ENCODE measurements at regions not wholly inside any gene's neighbourhood (a gene's known extent, or its start where the extent isn't known, plus 50 kb on each side); places are given as distances from the start of the nearest gene placed in this dataset.
A peak's percentile ranks its signal among the peaks of the same experiment; 100 is the strongest.

- no peak for DNase-seq
Measured at GRCh38 chrX:46447384-46447783, 97.8 kb downstream of the ZNF674 start.

- peak; percentile 78 for DNase-seq
Measured at GRCh38 chrX:46446727-46447378, 98.4 kb downstream of the ZNF674 start.

GRCh38 chrX:46444011-46444410 lies 101.2 kb downstream of the ZNF674 start:
- no peak for DNase-seq

GRCh38 chrX:46436744-46437143 lies 108.5 kb downstream of the ZNF674 start:
- DNase-seq, result no peak

- no peak for DNase-seq
Measured at GRCh38 chrX:46433892-46434291, 111.3 kb downstream of the ZNF674 start.

- peak; percentile 63 for DNase-seq
Measured at GRCh38 chrX:46408553-46409407, 136.4 kb downstream of the ZNF674 start.

- no peak for DNase-seq
Measured at GRCh38 chrX:46407753-46408130, 137.5 kb downstream of the ZNF674 start.

- no peak for DNase-seq
Measured at GRCh38 chrX:46407036-46407752, 138.0 kb downstream of the ZNF674 start.

- DNase-seq, result no peak
Measured at GRCh38 chrX:46404774-46405173, 140.4 kb downstream of the ZNF674 start.

GRCh38 chrX:46400530-46401443 lies 144.4 kb downstream of the ZNF674 start:
- no peak for DNase-seq

GRCh38 chrX:46398874-46399273 lies 146.3 kb downstream of the ZNF674 start:
- DNase-seq, result no peak

- no peak for DNase-seq
Measured at GRCh38 chrX:46398126-46398525, 147.1 kb downstream of the ZNF674 start.

GRCh38 chrX:46386511-46386910 lies 158.7 kb downstream of the ZNF674 start:
- no peak for DNase-seq

GRCh38 chrX:46383006-46383405 lies 162.2 kb downstream of the ZNF674 start:
- no peak for DNase-seq

GRCh38 chrX:46382595-46382994 lies 162.6 kb downstream of the ZNF674 start:
- DNase-seq, result no peak

GRCh38 chrX:46381630-46382029 lies 163.6 kb downstream of the ZNF674 start:
- peak; percentile 14 for DNase-seq

GRCh38 chrX:46380148-46380752 lies 165.0 kb downstream of the ZNF674 start:
- DNase-seq, result no peak

GRCh38 chrX:46376246-46376885 lies 168.9 kb downstream of the ZNF674 start:
- peak; percentile 1 for DNase-seq

GRCh38 chrX:46375831-46376230 lies 169.4 kb downstream of the ZNF674 start:
- no peak for DNase-seq

- no peak for DNase-seq
Measured at GRCh38 chrX:46374371-46374770, 170.8 kb downstream of the ZNF674 start.

- no peak for DNase-seq
Measured at GRCh38 chrX:46367491-46367890, 177.7 kb downstream of the ZNF674 start.

All from activated CD4-positive, alpha-beta T cell treated with anti-CD3 and anti-CD28 coated beads, Interleukin-2, amount 50 U/mL, for 1 hour (primary cell).